AG10803 (cell line): ENCODE measurements at regions not wholly inside any gene's neighbourhood (a gene's known extent, or its start where the extent isn't known, plus 50 kb on each side); places are given as distances from the start of the nearest gene placed in this dataset.

Source experiments
- DNase-seq: peaks from one replicate; pipeline ENCODE4 v3.0.0; 2010; ENCODE audit warnings: low read depth
- H3K4me3 ChIP-seq: 2 replicates; pipeline ENCODE4 v1.5.1; 2011; ENCODE audit warnings: mild to moderate bottlenecking, low read length, control low read depth
- TF ChIP-seq, protein P1 (sequence below): conservative IDR thresholded peaks from 2 replicates; pipeline ENCODE4 v1.5.1; 2011; ENCODE audit warnings: mild to moderate bottlenecking, low read length, control low read depth, inconsistent platforms

GRCh38 chr4:129232589-129233337 is 136.8 kb downstream of the C4orf33 start:
- TF ChIP-seq, protein P1, sequence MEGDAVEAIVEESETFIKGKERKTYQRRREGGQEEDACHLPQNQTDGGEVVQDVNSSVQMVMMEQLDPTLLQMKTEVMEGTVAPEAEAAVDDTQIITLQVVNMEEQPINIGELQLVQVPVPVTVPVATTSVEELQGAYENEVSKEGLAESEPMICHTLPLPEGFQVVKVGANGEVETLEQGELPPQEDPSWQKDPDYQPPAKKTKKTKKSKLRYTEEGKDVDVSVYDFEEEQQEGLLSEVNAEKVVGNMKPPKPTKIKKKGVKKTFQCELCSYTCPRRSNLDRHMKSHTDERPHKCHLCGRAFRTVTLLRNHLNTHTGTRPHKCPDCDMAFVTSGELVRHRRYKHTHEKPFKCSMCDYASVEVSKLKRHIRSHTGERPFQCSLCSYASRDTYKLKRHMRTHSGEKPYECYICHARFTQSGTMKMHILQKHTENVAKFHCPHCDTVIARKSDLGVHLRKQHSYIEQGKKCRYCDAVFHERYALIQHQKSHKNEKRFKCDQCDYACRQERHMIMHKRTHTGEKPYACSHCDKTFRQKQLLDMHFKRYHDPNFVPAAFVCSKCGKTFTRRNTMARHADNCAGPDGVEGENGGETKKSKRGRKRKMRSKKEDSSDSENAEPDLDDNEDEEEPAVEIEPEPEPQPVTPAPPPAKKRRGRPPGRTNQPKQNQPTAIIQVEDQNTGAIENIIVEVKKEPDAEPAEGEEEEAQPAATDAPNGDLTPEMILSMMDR = no peak
- no peak for DNase-seq
- no peak overlapping the region for H3K4me3 ChIP-seq

DNA sequence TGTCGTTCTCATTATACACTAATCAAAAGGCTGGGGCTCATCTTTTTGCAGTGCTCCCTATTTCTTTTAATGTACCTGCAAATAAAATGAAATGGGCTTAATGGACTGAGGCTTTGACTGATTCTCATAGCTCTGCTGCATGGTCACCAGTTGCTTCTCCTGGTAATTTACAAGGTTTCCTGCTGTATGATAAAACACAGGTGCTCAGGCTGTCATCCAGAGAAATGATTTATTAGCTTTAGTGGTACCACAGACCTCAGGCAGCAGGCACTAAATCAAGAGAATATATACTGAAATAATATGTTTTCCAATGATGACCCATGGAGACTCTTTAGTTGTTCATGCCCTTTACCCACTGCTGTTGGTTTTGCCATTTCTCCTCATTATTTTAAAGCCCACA is 137.7 kb downstream of the C4orf33 start:
- H3K4me3 ChIP-seq = no peak overlapping the region
- no peak for DNase-seq
- TF ChIP-seq, protein P1 = no peak

GRCh38 chr4:129236351-129236750 is 140.4 kb downstream of the C4orf33 start:
- TF ChIP-seq, protein P1 = no peak
- no peak overlapping the region for H3K4me3 ChIP-seq
- no peak for DNase-seq

- no peak for DNase-seq
- H3K4me3 ChIP-seq = no peak overlapping the region
- TF ChIP-seq, protein P1 = no peak
Measured at GRCh38 chr4:129239088-129239487, 143.1 kb downstream of the C4orf33 start.

- TF ChIP-seq, protein P1 = no peak
- DNase-seq = no peak
- no peak overlapping the region for H3K4me3 ChIP-seq
Measured at GRCh38 chr4:129240816-129241215, 144.9 kb downstream of the C4orf33 start.

DNA sequence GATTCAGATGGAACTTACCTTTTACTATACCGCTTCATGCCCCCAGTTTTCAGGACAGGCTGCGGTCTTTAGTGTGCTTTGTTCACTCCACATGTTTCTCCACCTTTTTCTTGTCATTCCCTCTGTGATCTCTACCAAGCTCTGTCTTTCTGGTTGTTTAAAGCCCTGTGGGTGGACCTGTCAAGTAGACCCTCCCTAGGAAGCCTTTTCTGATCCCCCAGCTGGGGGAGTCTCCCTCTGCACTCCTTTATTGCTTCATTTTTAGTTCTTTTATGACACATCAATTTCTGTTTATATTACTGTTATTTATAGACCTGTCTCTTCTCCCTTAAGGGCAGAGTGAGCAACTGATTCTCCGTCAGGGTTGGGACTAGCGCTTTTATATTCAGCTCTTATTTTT is 150.2 kb downstream of the C4orf33 start:
- TF ChIP-seq, protein P1 = no peak
- H3K4me3 ChIP-seq = no peak overlapping the region
- DNase-seq = no peak

DNA sequence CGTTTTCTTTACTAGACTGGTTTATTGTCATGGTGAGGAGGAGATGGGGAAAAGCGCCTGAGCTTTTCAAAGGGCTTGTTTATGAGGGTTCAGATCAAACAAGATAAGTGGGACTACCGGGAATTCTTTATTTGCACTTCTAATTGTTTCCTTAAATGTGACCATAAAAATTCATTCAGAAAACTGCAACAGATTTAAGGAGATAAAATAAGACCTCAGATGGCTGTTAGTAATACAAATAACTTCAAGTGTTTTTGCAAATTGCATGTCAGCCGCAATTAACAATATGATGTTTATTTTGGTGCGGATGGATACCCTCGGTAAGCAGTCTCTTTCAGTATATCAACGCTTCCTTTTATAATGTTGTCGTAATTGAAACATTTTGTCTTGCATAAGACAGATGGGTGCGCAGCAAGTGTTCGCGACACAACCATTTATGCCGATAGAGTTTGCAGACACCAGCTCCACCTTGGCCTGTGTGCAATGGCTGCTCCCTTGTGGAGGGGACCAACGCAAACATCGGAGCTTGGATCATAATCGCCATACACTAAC is 151.0 kb downstream of the C4orf33 start:
- no peak for DNase-seq
- no peak overlapping the region for H3K4me3 ChIP-seq
- TF ChIP-seq, protein P1 = no peak; the same call in 1 of the 2 replicates
